ENCODE measurements at regions not wholly inside any gene's neighbourhood (a gene's known extent, or its start where the extent isn't known, plus 50 kb on each side); places are given as distances from the start of the nearest gene placed in this dataset.

DNA sequence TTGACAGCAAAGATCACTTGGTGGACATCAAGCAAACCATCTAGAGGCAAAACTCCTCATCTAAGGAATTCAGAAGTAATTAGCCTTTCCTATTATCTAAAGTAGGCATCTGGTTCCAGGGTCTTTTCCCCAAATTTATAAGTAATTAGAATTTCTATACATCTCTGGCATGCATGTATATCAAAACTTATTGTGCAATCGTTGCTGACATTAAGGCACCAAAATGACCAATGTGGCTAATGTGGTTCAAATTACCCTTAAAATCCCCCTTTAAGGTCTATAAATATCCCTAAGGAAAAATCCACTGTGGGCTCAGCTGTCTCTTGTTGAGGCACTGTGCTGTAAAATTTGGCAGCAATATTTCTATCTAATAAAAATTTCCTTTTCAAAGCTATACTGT, 695.9 kb upstream of the LRRTM4 start:
- TF ChIP-seq CTCF (conservative IDR thresholded peaks at IDR 0.05; ENCODE audit: low read length), result no peak
- TF ChIP-seq EZH2phosphoT487 (IDR thresholded peaks at IDR 0.05; ENCODE audit: borderline replicate concordance), result no peak

Measured in Loucy (cell line).